ENCODE measurements at regions not wholly inside any gene's neighbourhood (a gene's known extent, or its start where the extent isn't known, plus 50 kb on each side); places are given as distances from the start of the nearest gene placed in this dataset.

DNA sequence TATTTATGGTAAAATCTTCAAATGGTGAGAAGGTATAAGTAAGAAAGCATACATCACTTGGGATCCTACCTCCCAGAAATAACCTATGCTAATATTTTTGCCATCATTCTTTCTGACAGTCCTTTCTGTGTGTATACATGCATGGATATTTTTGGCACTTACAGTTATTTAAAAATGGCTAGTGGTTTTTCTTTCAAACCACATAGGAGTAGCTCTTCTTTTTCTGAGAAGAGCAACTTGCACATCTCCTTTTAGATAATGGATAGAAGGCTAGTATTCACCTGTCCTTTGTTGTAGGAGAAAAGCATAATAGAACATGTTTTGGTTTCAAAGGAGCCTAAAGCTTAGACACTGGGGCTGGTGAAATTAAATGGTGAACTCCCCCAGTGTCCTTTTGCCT, 87.3 kb downstream of the EMP1 start (continued):
- no peak for TF ChIP-seq RAD21 (conservative IDR thresholded peaks at IDR 0.05 in 1 of 2, IDR thresholded peaks at IDR 0.05 in 1 of 2)
- no peak for TF ChIP-seq ZFP36 (IDR thresholded peaks at IDR 0.05; ENCODE audit: borderline replicate concordance, partially characterized antibody)
- TF ChIP-seq REST (IDR thresholded peaks at IDR 0.05), result no peak

- Histone ChIP-seq H3K9me3 (0 out of 3 replicates have a peak, but pooled peaks cover 2% of the 10 kb centered on the region), H3K4me1 (no peaks in the 10 kb centered on the region), H3K27ac (no peak overlapping the region), H3K4me3 (no peak overlapping the region), H3K4me2 (no peak overlapping the region)
- WGBS (ENCODE audit: missing lambda C conversion rate), result 59% methylated on average over 2 of the region's 2 CpGs
- POLR2A ChIA-PET, result no interaction called here
- no peak for DNase-seq (ENCODE audit: low read depth in 1 of 2, low spot score in 1 of 2)
- ATAC-seq, result no peak
- TF ChIP-seq TP53 (CRISPR knock-in tag; IDR thresholded peaks at IDR 0.05) (no peak), POLR2A (IDR thresholded peaks at IDR 0.05; ENCODE audit: low read length) (no peak), RNF2 (IDR thresholded peaks at IDR 0.05; ENCODE audit: borderline replicate concordance, low read depth) (no peak), MAZ (IDR thresholded peaks at IDR 0.05; ENCODE audit: borderline replicate concordance, low read depth, low read length) (no peak), NR3C1 (IDR thresholded peaks at IDR 0.05) (no peak), ZSCAN20 (CRISPR knock-in tag; IDR thresholded peaks at IDR 0.05) (no peak), HOXB5 (CRISPR knock-in tag; IDR thresholded peaks at IDR 0.05) (no peak), RFX5 (IDR thresholded peaks at IDR 0.05) (no peak), CBX8 (IDR thresholded peaks at IDR 0.05) (no peak), CHD2 (IDR thresholded peaks at IDR 0.05; ENCODE audit: low read length, partially characterized antibody) (no peak), POLR2AphosphoS2 (conservative IDR thresholded peaks at IDR 0.05; ENCODE audit: low read length) (no peak), ELK1 (IDR thresholded peaks at IDR 0.05; ENCODE audit: low read depth, low read length) (no peak), CEBPB (IDR thresholded peaks at IDR 0.05) (no peak), ESRRA (IDR thresholded peaks at IDR 0.05; ENCODE audit: borderline replicate concordance, low read length) (no peak), SREBF2 (IDR thresholded peaks at IDR 0.05) (no peak), HOXA7 (CRISPR knock-in tag; IDR thresholded peaks at IDR 0.05) (no peak), NFE2L2 (conservative IDR thresholded peaks at IDR 0.05; ENCODE audit: low read length) (no peak), FOSB (CRISPR knock-in tag; IDR thresholded peaks at IDR 0.05) (no peak)
- CTCF ChIA-PET, result interaction anchor here (1.0 to 2.1 kb wide), 4 partner anchors 27 to 252 kb away, joined by 3 to 6 read pairs (median 4); no protein-coding TSS in a partner anchor
- FAIRE-seq, result no peak
Observed at GRCh38 chr12:13282861-13283260, 86.3 kb downstream of the EMP1 start.

DNA sequence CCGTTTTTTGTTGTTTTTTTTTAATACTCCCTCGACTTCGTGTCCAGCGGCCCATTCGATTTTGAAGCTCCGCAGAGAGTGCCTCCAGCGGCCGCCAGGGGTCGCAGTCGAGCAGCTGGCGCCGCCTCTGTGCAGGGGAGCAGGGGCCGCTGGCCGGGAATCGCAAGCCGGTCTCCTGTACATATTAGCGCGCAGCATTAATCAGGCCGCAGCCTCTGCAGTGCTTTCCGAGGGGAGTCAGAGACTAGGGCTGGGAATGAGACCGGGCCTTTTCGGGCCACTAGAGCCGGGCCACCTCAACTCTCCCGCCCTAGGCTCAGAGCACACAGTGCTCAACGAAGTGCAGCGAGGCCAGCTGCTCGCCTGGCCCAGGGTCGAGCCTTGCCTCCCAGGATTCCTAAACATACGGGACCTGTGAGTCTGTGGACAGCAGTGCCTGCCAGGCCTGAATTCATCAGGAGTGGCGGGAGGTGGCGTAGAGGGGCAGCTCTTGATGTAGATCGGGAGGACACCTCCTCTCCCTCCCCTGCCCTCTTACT, 81.8 kb downstream of the EMP1 start:
- ATAC-seq (peak; percentile 94 to 98), DNase-seq (ENCODE audit: low read depth in 1 of 2, low spot score in 1 of 2) (peak; percentile 69 to 82), FAIRE-seq (no peak)
- H3K9me3 ChIP-seq, result 0 out of 3 replicates have a peak, but pooled peaks cover 2% of the 10 kb centered on the region
- H3K4me1 ChIP-seq, result no peaks in the 10 kb centered on the region
- H3K4me3 ChIP-seq, result no peak overlapping the region
- ChIA-PET POLR2A (interaction anchor here (0.9 to 1.3 kb wide), 3 partner anchors 22 to 704 kb away, joined by 3 to 7 read pairs (median 4); no protein-coding TSS in a partner anchor), CTCF (interaction anchor here (0.5 to 2.9 kb wide), 61 partner anchors 9 to 891 kb away, joined by 3 to 26 read pairs (median 4); partner anchors contain the start of gene GRIN2B)
- 31% methylated on average over 27 of the region's 32 CpGs for WGBS (ENCODE audit: missing lambda C conversion rate)
- peak overlapping the region; percentile 73 for H3K4me2 ChIP-seq
- peak overlapping the region; percentile 40 to 47; a peak in 3 of 6 replicates for H3K27ac ChIP-seq
- TF ChIP-seq, protein P1, sequence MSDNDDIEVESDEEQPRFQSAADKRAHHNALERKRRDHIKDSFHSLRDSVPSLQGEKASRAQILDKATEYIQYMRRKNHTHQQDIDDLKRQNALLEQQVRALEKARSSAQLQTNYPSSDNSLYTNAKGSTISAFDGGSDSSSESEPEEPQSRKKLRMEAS (IDR thresholded peaks at IDR 0.05), result peak; percentile 50; the same call in 1 of the 2 replicates
- peak; percentile 90 to 93 for TF ChIP-seq RAD21 (conservative IDR thresholded peaks at IDR 0.05 in 1 of 2, IDR thresholded peaks at IDR 0.05 in 1 of 2)
- TF ChIP-seq, protein P2, sequence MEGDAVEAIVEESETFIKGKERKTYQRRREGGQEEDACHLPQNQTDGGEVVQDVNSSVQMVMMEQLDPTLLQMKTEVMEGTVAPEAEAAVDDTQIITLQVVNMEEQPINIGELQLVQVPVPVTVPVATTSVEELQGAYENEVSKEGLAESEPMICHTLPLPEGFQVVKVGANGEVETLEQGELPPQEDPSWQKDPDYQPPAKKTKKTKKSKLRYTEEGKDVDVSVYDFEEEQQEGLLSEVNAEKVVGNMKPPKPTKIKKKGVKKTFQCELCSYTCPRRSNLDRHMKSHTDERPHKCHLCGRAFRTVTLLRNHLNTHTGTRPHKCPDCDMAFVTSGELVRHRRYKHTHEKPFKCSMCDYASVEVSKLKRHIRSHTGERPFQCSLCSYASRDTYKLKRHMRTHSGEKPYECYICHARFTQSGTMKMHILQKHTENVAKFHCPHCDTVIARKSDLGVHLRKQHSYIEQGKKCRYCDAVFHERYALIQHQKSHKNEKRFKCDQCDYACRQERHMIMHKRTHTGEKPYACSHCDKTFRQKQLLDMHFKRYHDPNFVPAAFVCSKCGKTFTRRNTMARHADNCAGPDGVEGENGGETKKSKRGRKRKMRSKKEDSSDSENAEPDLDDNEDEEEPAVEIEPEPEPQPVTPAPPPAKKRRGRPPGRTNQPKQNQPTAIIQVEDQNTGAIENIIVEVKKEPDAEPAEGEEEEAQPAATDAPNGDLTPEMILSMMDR (IDR thresholded peaks at IDR 0.05), result peak; percentile 95
- TF ChIP-seq CEBPB (IDR thresholded peaks at IDR 0.05), result no peak
- TF ChIP-seq, protein P3, sequence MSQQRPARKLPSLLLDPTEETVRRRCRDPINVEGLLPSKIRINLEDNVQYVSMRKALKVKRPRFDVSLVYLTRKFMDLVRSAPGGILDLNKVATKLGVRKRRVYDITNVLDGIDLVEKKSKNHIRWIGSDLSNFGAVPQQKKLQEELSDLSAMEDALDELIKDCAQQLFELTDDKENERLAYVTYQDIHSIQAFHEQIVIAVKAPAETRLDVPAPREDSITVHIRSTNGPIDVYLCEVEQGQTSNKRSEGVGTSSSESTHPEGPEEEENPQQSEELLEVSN (IDR thresholded peaks at IDR 0.05; ENCODE audit: borderline replicate concordance, low read depth), result 0 out of 2 replicates have a peak, but pooled peaks have one; percentile 34
- no peak for TF ChIP-seq HOXA7 (CRISPR knock-in tag; IDR thresholded peaks at IDR 0.05)
- TF ChIP-seq FOSB (CRISPR knock-in tag; IDR thresholded peaks at IDR 0.05), result no peak
- TF ChIP-seq BCL3 (IDR thresholded peaks at IDR 0.05), result no peak
- no peak for TF ChIP-seq ZFP36 (IDR thresholded peaks at IDR 0.05; ENCODE audit: borderline replicate concordance, partially characterized antibody)
- TF ChIP-seq RCOR1 (IDR thresholded peaks at IDR 0.05; ENCODE audit: low read depth, low read length), result no peak
- TF ChIP-seq SMC3 (IDR thresholded peaks at IDR 0.05), result peak; percentile 97

All from A549 (cell line).